HL-60 (cell line): ENCODE measurements at regions not wholly inside any gene's neighbourhood (a gene's known extent, or its start where the extent isn't known, plus 50 kb on each side); places are given as distances from the start of the nearest gene placed in this dataset.

Source experiments
- DNase-seq, 2 experiments: peaks; one replicate each; pipeline ENCODE4 v3.0.0-alpha.2; 2010 to 2020; ENCODE audit warnings: low read depth in 1 of 2, low spot score in 1 of 2
- H3K27ac ChIP-seq: fragments of 250-450 bp; sonication (Bioruptor Pico); replicated peaks from 2 replicates; pipeline ENCODE4 v1.5.1; 2020; ENCODE audit warnings: mild to moderate bottlenecking, moderate library complexity
- H3K27me3 ChIP-seq: fragments of 250-450 bp; sonication (Bioruptor Pico); 2 replicates; pipeline ENCODE4 v1.5.1; 2021; ENCODE audit warnings: mild to moderate bottlenecking, moderate library complexity; ENCODE audit not compliant: insufficient read depth, poor library complexity, severe bottlenecking
- H3K4me3 ChIP-seq: replicated peaks from 2 replicates; pipeline ENCODE4 v1.5.1; 2011; ENCODE audit warnings: mild to moderate bottlenecking, control low read depth, low read length; ENCODE audit not compliant: insufficient read depth
- GABPA ChIP-seq: IDR thresholded peaks from 2 replicates; pipeline ENCODE4 v1.6.1; 2012; ENCODE audit warnings: low read depth
- POLR2AphosphoS5 ChIP-seq: IDR thresholded peaks from 2 replicates; pipeline ENCODE4 v1.6.1; 2012; ENCODE audit warnings: low read depth
- SPI1 ChIP-seq: IDR thresholded peaks from 2 replicates; pipeline ENCODE4 v1.6.1; 2012; ENCODE audit warnings: low read depth, mild to moderate bottlenecking, borderline replicate concordance
- TF ChIP-seq, protein P1 (sequence below): IDR thresholded peaks from one replicate; pipeline ENCODE4 v1.5.1; 2011; ENCODE audit warnings: low read length, control low read depth, inconsistent platforms; ENCODE audit not compliant: insufficient read depth
- TF ChIP-seq, protein P2 (sequence below): IDR thresholded peaks from 2 replicates; pipeline ENCODE4 v1.6.1; 2012; ENCODE audit warnings: low read depth; ENCODE audit not compliant: insufficient replicate concordance

DNA sequence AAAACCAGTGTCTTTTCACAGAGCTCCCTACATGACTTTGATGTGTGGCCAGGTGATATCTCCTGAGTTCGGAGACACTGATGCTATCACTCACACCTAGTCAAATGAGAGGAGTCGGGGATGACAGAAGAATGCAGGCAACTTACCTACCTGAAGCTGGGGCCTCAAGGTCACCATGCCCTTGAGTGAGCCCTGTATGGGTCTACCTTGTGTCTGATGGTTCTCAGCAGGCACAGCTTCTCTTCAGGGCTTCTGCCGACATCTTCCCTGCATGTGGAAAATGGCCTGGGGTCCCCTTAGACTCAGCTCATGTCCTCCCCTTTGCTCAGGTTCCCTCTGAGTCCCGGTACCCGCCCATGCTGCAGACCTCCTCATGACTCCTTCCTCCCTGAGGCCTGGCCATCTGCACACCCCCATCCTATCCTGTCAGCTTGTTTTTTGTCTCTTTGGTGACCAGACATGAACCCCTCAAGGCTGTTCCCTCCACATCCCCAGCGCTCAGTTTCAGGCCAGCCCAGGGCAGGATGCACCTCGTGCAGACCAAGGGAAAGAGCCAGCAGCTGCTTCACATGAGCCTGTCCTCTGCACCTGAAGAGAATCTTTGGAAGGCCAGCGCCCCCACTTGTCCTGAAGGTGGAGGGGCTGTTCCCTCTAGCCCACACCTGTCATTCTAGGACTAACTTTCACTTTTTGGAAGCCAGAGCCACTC is 74.6 kb upstream of the GDF10 start:
- DNase-seq, result no peak
- H3K4me3 ChIP-seq, result no peak overlapping the region
- H3K27ac ChIP-seq, result no peak overlapping the region
- TF ChIP-seq SPI1, result no peak
- TF ChIP-seq GABPA, result no peak
- TF ChIP-seq, protein P1, sequence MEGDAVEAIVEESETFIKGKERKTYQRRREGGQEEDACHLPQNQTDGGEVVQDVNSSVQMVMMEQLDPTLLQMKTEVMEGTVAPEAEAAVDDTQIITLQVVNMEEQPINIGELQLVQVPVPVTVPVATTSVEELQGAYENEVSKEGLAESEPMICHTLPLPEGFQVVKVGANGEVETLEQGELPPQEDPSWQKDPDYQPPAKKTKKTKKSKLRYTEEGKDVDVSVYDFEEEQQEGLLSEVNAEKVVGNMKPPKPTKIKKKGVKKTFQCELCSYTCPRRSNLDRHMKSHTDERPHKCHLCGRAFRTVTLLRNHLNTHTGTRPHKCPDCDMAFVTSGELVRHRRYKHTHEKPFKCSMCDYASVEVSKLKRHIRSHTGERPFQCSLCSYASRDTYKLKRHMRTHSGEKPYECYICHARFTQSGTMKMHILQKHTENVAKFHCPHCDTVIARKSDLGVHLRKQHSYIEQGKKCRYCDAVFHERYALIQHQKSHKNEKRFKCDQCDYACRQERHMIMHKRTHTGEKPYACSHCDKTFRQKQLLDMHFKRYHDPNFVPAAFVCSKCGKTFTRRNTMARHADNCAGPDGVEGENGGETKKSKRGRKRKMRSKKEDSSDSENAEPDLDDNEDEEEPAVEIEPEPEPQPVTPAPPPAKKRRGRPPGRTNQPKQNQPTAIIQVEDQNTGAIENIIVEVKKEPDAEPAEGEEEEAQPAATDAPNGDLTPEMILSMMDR, result no peak
- TF ChIP-seq, protein P2, sequence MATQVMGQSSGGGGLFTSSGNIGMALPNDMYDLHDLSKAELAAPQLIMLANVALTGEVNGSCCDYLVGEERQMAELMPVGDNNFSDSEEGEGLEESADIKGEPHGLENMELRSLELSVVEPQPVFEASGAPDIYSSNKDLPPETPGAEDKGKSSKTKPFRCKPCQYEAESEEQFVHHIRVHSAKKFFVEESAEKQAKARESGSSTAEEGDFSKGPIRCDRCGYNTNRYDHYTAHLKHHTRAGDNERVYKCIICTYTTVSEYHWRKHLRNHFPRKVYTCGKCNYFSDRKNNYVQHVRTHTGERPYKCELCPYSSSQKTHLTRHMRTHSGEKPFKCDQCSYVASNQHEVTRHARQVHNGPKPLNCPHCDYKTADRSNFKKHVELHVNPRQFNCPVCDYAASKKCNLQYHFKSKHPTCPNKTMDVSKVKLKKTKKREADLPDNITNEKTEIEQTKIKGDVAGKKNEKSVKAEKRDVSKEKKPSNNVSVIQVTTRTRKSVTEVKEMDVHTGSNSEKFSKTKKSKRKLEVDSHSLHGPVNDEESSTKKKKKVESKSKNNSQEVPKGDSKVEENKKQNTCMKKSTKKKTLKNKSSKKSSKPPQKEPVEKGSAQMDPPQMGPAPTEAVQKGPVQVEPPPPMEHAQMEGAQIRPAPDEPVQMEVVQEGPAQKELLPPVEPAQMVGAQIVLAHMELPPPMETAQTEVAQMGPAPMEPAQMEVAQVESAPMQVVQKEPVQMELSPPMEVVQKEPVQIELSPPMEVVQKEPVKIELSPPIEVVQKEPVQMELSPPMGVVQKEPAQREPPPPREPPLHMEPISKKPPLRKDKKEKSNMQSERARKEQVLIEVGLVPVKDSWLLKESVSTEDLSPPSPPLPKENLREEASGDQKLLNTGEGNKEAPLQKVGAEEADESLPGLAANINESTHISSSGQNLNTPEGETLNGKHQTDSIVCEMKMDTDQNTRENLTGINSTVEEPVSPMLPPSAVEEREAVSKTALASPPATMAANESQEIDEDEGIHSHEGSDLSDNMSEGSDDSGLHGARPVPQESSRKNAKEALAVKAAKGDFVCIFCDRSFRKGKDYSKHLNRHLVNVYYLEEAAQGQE, result no peak
- no peaks in the 10 kb centered on the region for H3K27me3 ChIP-seq

DNA sequence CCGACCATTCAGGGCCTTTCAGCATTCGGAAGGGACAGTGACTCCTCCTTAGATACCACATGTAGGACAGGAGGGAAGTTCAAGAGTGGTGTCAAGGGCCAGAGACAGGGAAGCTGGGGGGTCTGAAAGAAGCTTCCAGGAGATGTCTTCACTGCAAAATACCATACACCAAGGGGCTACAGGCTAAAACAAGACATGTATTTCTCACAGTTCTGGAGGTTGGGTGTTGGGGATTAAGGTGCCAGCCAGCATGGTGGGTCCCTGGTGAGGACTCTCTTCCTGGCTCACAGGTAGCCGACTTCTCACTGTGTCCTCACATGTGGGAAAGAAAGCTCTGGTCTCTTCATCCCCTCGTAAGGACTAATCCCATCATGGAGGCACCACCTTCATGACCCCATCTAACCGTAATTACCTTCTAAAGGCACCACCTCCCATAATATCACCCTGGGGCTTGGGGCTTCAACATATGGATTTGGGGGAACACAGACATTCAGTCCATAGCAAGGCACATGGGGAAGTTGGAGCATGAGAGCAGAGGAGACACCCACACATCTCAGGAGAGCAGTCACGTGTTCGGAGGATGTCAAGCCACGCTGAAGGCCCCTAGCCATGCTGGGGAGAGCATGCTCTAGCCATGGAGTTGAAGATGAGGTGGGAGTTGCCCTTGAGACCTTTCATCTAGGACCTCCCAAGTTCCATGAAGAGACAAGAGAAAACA is 73.9 kb upstream of the GDF10 start:
- H3K27ac ChIP-seq, result no peak overlapping the region
- H3K27me3 ChIP-seq, result no peaks in the 10 kb centered on the region
- H3K4me3 ChIP-seq, result no peak overlapping the region
- TF ChIP-seq SPI1 (no peak), GABPA (no peak), POLR2AphosphoS5 (no peak)
- TF ChIP-seq, protein P2, result no peak
- TF ChIP-seq, protein P1, result no peak
- no peak for DNase-seq

DNA sequence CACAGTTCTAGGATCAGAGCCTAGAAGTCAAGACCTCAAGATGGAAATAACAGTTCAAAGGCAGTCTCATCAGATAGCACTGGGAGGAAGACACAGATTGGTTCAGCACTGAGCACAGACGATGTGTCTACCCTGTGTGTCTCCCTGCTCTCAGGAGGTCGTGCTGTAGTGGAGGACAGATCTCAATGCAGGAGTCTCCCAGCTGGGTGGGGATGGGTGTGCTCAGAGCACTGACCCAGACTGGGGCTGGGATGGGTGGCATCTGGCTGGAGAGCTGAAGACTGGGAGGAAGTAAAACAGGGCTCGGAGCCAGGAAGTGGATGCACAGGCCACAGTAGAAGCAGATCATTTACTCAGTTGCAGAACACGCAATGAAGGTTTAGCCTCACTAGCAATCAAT is 69.5 kb upstream of the GDF10 start:
- DNase-seq, result no peak
- Histone ChIP-seq H3K27ac (no peak overlapping the region), H3K27me3 (no peaks in the 10 kb centered on the region), H3K4me3 (no peak overlapping the region)
- TF ChIP-seq, protein P1, result no peak
- TF ChIP-seq POLR2AphosphoS5 (no peak), GABPA (no peak), SPI1 (no peak)
- TF ChIP-seq, protein P2, result no peak
